Adrenal gland (tissue), 9 donors: ENCODE measurements at regions not wholly inside any gene's neighbourhood (a gene's known extent, or its start where the extent isn't known, plus 50 kb on each side); places are given as distances from the start of the nearest gene placed in this dataset.

Experiments
- DNase-seq, 7 donors: peaks; one replicate each; pipeline ENCODE4 v3.0.0-alpha.2; 2019 to 2020
- H3K27ac ChIP-seq, 5 donors: fragments of 200-600 bp; sonication (generic) in 4 of 5; 1 replicate in 3 of 5; 2 replicates in 2 of 5; pipeline versions ENCODE4 v1.5.1 to v1.8.0; 2016 to 2020; ENCODE audit warnings: mild to moderate bottlenecking in 1 of 5
- H3K27me3 ChIP-seq: fragments of 200-600 bp; 2 replicates; pipeline ENCODE4 v1.8.0; 2021
- H3K36me3 ChIP-seq, 2 donors: fragments of 200-600 bp; replicated peaks in 1 of 2; 1 replicate in 1 of 2; 2 replicates in 1 of 2; pipeline versions ENCODE4 v1.5.1 to v1.8.0; 2018 to 2022
- H3K4me1 ChIP-seq, 2 donors: fragments of 200-600 bp; replicated peaks in 1 of 2; 1 replicate in 1 of 2; 2 replicates in 1 of 2; pipeline versions ENCODE4 v1.5.1 to v1.8.0; 2018 to 2021
- H3K4me3 ChIP-seq, 4 donors: fragments of 200-600 bp; sonication (generic) in 3 of 4; one replicate each; pipeline ENCODE4 v1.5.1; 2016 to 2018
- H3K9me3 ChIP-seq, 3 donors: fragments of 200-600 bp; sonication (generic) in 1 of 3; replicated peaks in 1 of 3; 1 replicate in 2 of 3; 2 replicates in 1 of 3; pipeline versions ENCODE4 v1.5.1 to v1.8.0; 2016 to 2021
- CTCF ChIP-seq, 6 experiments: fragments of 450-650 bp in 4 of 6; fragments of 200-600 bp in 2 of 6; sonication (generic) in 1 of 6; IDR thresholded peaks; 1 replicate in 5 of 6; 2 replicates in 1 of 6; pipeline versions ENCODE4 v1.5.1 to v1.8.0; 2016 to 2021; ENCODE audit warnings: antibody characterized with exemption in 6 of 6, mild to moderate bottlenecking in 2 of 6, moderate library complexity in 1 of 6
- POLR2A ChIP-seq, 2 donors: fragments of 450-650 bp; IDR thresholded peaks; one replicate each; pipeline ENCODE4 v1.6.1; 2017; ENCODE audit warnings: antibody characterized with exemption in 2 of 2, mild to moderate bottlenecking in 2 of 2, moderate library complexity in 1 of 2
- WGBS, 4 donors: extraction: QIAGEN DNeasy Blood & Tissue Kit in 2 of 4; methylation state at CpG; one replicate each; pipeline versions ENCODE4 v1.1.5 to v1.1.7; 2013 to 2017; 5-methylcytosine and 5-hydroxymethylcytosine counted together
- intact Hi-C, 2 donors: fragments of 100-400 bp; cut with DNase I; formaldehyde crosslinking; loops; one replicate each; pipeline versions ENCODE4 v1.14.1 to v1.15.0; 2022 to 2023
- donor health status: healthy with polysubstance abuse.
- donor health status: Bipolar disorder and iron deficiency.
- donor health status: DM: yes; HTN: yes; CAD: no.
- donor health status: DM: no; HTN: no; CAD: no.
- donor health status: DM: no; HTN: no; CAD: no.

- Histone ChIP-seq H3K9me3 (no peaks in the 10 kb centered on the region), H3K27me3 (no peaks in the 10 kb centered on the region), H3K36me3 (no peaks in the 10 kb centered on the region), H3K27ac (no peak overlapping the region), H3K4me1 (no peaks in the 10 kb centered on the region), H3K4me3 (no peak overlapping the region)
- intact Hi-C loops: no loop called here
- TF ChIP-seq CTCF (IDR thresholded peaks at IDR 0.05): no peak
- no peak for TF ChIP-seq POLR2A (IDR thresholded peaks at IDR 0.05)
- 84 to 96% (median 91%) methylated on average over 2 to 3 of the region's 3 CpGs for WGBS, 4 donors
- DNase-seq: no peak
Measured at GRCh38 chr16:66035096-66035495, 331.4 kb upstream of the CDH5 start.

GRCh38 chr16:66032841-66033240 lies 333.6 kb upstream of the CDH5 start:
- Histone ChIP-seq H3K36me3 (no peaks in the 10 kb centered on the region), H3K27me3 (no peaks in the 10 kb centered on the region), H3K27ac (no peak overlapping the region), H3K4me1 (no peaks in the 10 kb centered on the region), H3K9me3 (no peaks in the 10 kb centered on the region), H3K4me3 (no peak overlapping the region)
- DNase-seq: no peak
- 71 to 79% (median 77%) methylated on average over 6 to 7 of the region's 7 CpGs for WGBS, 4 donors
- TF ChIP-seq POLR2A (IDR thresholded peaks at IDR 0.05): no peak
- TF ChIP-seq CTCF (IDR thresholded peaks at IDR 0.05): no peak
- intact Hi-C loops: no loop called here

GRCh38 chr16:66030036-66030435 lies 336.5 kb upstream of the CDH5 start:
- no peaks in the 10 kb centered on the region for H3K27me3 ChIP-seq
- WGBS, 4 donors: 75 to 79% (median 77%) methylated on average over 4 of the region's 4 CpGs
- intact Hi-C loops: no loop called here
- no peak for TF ChIP-seq CTCF (IDR thresholded peaks at IDR 0.05)
- TF ChIP-seq POLR2A (IDR thresholded peaks at IDR 0.05): no peak
- H3K27ac ChIP-seq: no peak overlapping the region
- no peaks in the 10 kb centered on the region for H3K4me1 ChIP-seq
- H3K36me3 ChIP-seq: no peaks in the 10 kb centered on the region
- no peaks in the 10 kb centered on the region for H3K9me3 ChIP-seq
- no peak overlapping the region for H3K4me3 ChIP-seq
- DNase-seq: peak in 2 of 7 donors; percentile 21 to 25

- Histone ChIP-seq H3K4me1 (no peaks in the 10 kb centered on the region), H3K27ac (peak overlapping the region in 1 of 5 donors; percentile 63), H3K4me3 (no peak overlapping the region), H3K9me3 (no peaks in the 10 kb centered on the region), H3K27me3 (no peaks in the 10 kb centered on the region), H3K36me3 (no peaks in the 10 kb centered on the region)
- DNase-seq: peak in 1 of 7 donors; percentile 53
- TF ChIP-seq CTCF (IDR thresholded peaks at IDR 0.05): no peak
- no peak for TF ChIP-seq POLR2A (IDR thresholded peaks at IDR 0.05)
- WGBS, 4 donors: 30 to 48% (median 39%) methylated on average over 2 of the region's 2 CpGs
- intact Hi-C loops: no loop called here
Measured at GRCh38 chr16:66028510-66029216, 337.8 kb upstream of the CDH5 start.
